GM23338 (cell line): ENCODE measurements at regions not wholly inside any gene's neighbourhood (a gene's known extent, or its start where the extent isn't known, plus 50 kb on each side); places are given as distances from the start of the nearest gene placed in this dataset.

Source experiments
- ATAC-seq: fragments of 200-7000 bp; cut with Tn5 transposase; 3 replicates; pipeline ENCODE4 v1.9.1; 2020
- DNase-seq: peaks from one replicate; pipeline ENCODE4 v3.0.0-alpha.2; 2015; ENCODE audit warnings: low spot score
- H2AFZ ChIP-seq: fragments of 200-600 bp; sonication (generic); 2 replicates; pipeline ENCODE4 v1.8.0; 2016; ENCODE audit warnings: antibody characterized with exemption, mild to moderate bottlenecking, moderate library complexity
- H3F3A ChIP-seq: fragments of 200-600 bp; sonication (generic); replicated peaks from 2 replicates; pipeline ENCODE4 v1.8.0; 2017; ENCODE audit warnings: antibody characterized with exemption, mixed run types, low read depth
- H3K27ac ChIP-seq: fragments of 200-600 bp; sonication (generic); 2 replicates; pipeline ENCODE4 v1.6.1; 2016; ENCODE audit warnings: low read depth
- H3K27me3 ChIP-seq: fragments of 200-600 bp; sonication (generic); 2 replicates; pipeline ENCODE4 v1.8.0; 2016; ENCODE audit warnings: mild to moderate bottlenecking, mixed run types, moderate library complexity; ENCODE audit not compliant: insufficient read depth
- H3K36me3 ChIP-seq: fragments of 200-600 bp; sonication (generic); 2 replicates; pipeline ENCODE4 v1.8.0; 2016; ENCODE audit warnings: mild to moderate bottlenecking; ENCODE audit not compliant: insufficient read depth
- H3K4me1 ChIP-seq: fragments of 200-600 bp; sonication (generic); 2 replicates; pipeline ENCODE4 v1.8.0; 2016; ENCODE audit warnings: mild to moderate bottlenecking, moderate library complexity; ENCODE audit not compliant: insufficient read depth
- H3K4me2 ChIP-seq: fragments of 200-600 bp; sonication (generic); 2 replicates; pipeline ENCODE4 v1.7.1; 2017; ENCODE audit warnings: mixed run types
- H3K4me3 ChIP-seq: fragments of 200-600 bp; sonication (generic); 2 replicates; pipeline ENCODE4 v1.6.1; 2016; ENCODE audit warnings: mixed run types
- H3K79me2 ChIP-seq: fragments of 200-600 bp; sonication (generic); replicated peaks from 2 replicates; pipeline ENCODE4 v1.8.0; 2017; ENCODE audit warnings: mild to moderate bottlenecking; ENCODE audit not compliant: insufficient read depth
- H3K9me2 ChIP-seq: fragments of 200-600 bp; sonication (generic); 2 replicates; pipeline ENCODE4 v1.8.0; 2017; ENCODE audit not compliant: insufficient read depth
- H4K20me1 ChIP-seq: fragments of 200-600 bp; sonication (generic); replicated peaks from 2 replicates; pipeline ENCODE4 v1.8.0; 2017; ENCODE audit warnings: mild to moderate bottlenecking; ENCODE audit not compliant: insufficient read depth
- H3K27ac Mint-ChIP-seq: 2 replicates; pipeline ENCODE4 v1.8.0; 2020; ENCODE audit warnings: inconsistent platforms, mild to moderate bottlenecking, moderate library complexity, mixed read lengths
- H3K27me3 Mint-ChIP-seq: 3 replicates; pipeline ENCODE4 v1.8.0; 2022; ENCODE audit warnings: low read depth, mild to moderate bottlenecking, moderate library complexity, mixed read lengths, inconsistent platforms; ENCODE audit not compliant: insufficient read depth, poor library complexity
- H3K36me3 Mint-ChIP-seq: 3 replicates; pipeline ENCODE4 v1.8.0; 2021; ENCODE audit warnings: low read depth, mild to moderate bottlenecking, inconsistent platforms, moderate library complexity, mixed read lengths
- H3K4me1 Mint-ChIP-seq: 3 replicates; pipeline ENCODE4 v1.8.0; 2020; ENCODE audit warnings: mild to moderate bottlenecking, inconsistent platforms, mixed read lengths
- H3K4me3 Mint-ChIP-seq: 3 replicates; pipeline ENCODE4 v1.8.0; 2021; ENCODE audit warnings: moderate library complexity, mild to moderate bottlenecking, inconsistent platforms, mixed read lengths
- H3K9me3 Mint-ChIP-seq: 3 replicates; pipeline ENCODE4 v1.8.0; 2020; ENCODE audit warnings: moderate library complexity, mild to moderate bottlenecking, inconsistent platforms, mixed read lengths
- ETS1 ChIP-seq: IDR thresholded peaks from 2 replicates; pipeline ENCODE4 v1.6.1; 2016; ENCODE audit warnings: antibody characterized with exemption
- JUNB ChIP-seq: IDR thresholded peaks from one replicate; pipeline ENCODE4 v1.6.1; 2016; ENCODE audit warnings: antibody characterized with exemption; ENCODE audit not compliant: unreplicated experiment
- NANOG ChIP-seq: IDR thresholded peaks from 2 replicates; pipeline ENCODE4 v1.6.1; 2016; ENCODE audit warnings: antibody characterized with exemption, borderline replicate concordance
- REST ChIP-seq: IDR thresholded peaks from one replicate; pipeline ENCODE4 v1.6.1; 2018; ENCODE audit warnings: antibody characterized with exemption; ENCODE audit not compliant: unreplicated experiment
- STAT1 ChIP-seq: IDR thresholded peaks from one replicate; pipeline ENCODE4 v1.6.1; 2016; ENCODE audit warnings: antibody characterized with exemption; ENCODE audit not compliant: unreplicated experiment
- ZNF114 ChIP-seq: fragments of 250-450 bp; sonication (Bioruptor Pico); IDR thresholded peaks from 2 replicates; pipeline ENCODE4 v1.5.0; 2020; ENCODE audit warnings: mild to moderate bottlenecking, moderate library complexity
- ZNF331 ChIP-seq: fragments of 250-450 bp; sonication (Bioruptor Pico); IDR thresholded peaks from 2 replicates; pipeline ENCODE4 v1.5.0; 2020; ENCODE audit warnings: low read depth, mild to moderate bottlenecking, moderate library complexity
- ZNF462 ChIP-seq: fragments of 250-450 bp; sonication (Bioruptor Pico); IDR thresholded peaks from 2 replicates; pipeline ENCODE4 v1.5.0; 2020; ENCODE audit warnings: mild to moderate bottlenecking, moderate library complexity

GRCh38 chr7:121545418-121545817, 149.3 kb upstream of the FAM3C start (continued):
- TF ChIP-seq ZNF462 (CRISPR knock-in tag) = no peak
- TF ChIP-seq REST = no peak
- TF ChIP-seq JUNB = no peak
- TF ChIP-seq ZNF114 = no peak
- no peak for TF ChIP-seq STAT1

GRCh38 chr7:121544726-121545125, 148.6 kb upstream of the FAM3C start:
- Histone ChIP-seq H3K79me2 (no peaks in the 10 kb centered on the region), H3K9me2 (0 out of 2 replicates have a peak, but pooled peaks cover 2% of the 10 kb centered on the region), H3K27me3 (no peaks in the 10 kb centered on the region), H3K27ac (no peak overlapping the region), H3K4me1 (no peaks in the 10 kb centered on the region), H3K4me2 (no peak overlapping the region), H3F3A (no peaks in the 10 kb centered on the region), H4K20me1 (no peaks in the 10 kb centered on the region), H2AFZ (no peak overlapping the region), H3K36me3 (no peaks in the 10 kb centered on the region), H3K4me3 (no peak overlapping the region)
- H3K4me3 Mint-ChIP-seq = no peak overlapping the region
- peaks cover 21% of the 10 kb centered on the region for H3K9me3 Mint-ChIP-seq
- no peak for TF ChIP-seq ZNF331 (CRISPR knock-in tag)
- no peak for TF ChIP-seq ETS1
- TF ChIP-seq NANOG = no peak
- no peak for TF ChIP-seq REST
- H3K36me3 Mint-ChIP-seq = peaks cover 14% of the 10 kb centered on the region
- peaks cover 2% of the 10 kb centered on the region for H3K27me3 Mint-ChIP-seq
- ATAC-seq (no peak), DNase-seq (no peak)
- no peak overlapping the region for H3K27ac Mint-ChIP-seq
- no peaks in the 10 kb centered on the region; the same call in 2 of the 3 replicates for H3K4me1 Mint-ChIP-seq
